ENCODE measurements at regions not wholly inside any gene's neighbourhood (a gene's known extent, or its start where the extent isn't known, plus 50 kb on each side); places are given as distances from the start of the nearest gene placed in this dataset.

- H3K9me3 Mint-ChIP-seq = no peaks in the 10 kb centered on the region
- no peaks in the 10 kb centered on the region for H3K4me1 Mint-ChIP-seq (ENCODE audit: low read depth)
- H3K36me3 Mint-ChIP-seq (ENCODE audit: low read depth) = no peaks in the 10 kb centered on the region
- no peaks in the 10 kb centered on the region for H3K27me3 Mint-ChIP-seq (ENCODE audit: low read depth)
- H3K27ac Mint-ChIP-seq = no peak overlapping the region
- no peak overlapping the region for H3K4me3 Mint-ChIP-seq
These were observed 543.1 kb downstream of the HTR7 start for GRCh38 chr10:90314718-90315117.

DNA sequence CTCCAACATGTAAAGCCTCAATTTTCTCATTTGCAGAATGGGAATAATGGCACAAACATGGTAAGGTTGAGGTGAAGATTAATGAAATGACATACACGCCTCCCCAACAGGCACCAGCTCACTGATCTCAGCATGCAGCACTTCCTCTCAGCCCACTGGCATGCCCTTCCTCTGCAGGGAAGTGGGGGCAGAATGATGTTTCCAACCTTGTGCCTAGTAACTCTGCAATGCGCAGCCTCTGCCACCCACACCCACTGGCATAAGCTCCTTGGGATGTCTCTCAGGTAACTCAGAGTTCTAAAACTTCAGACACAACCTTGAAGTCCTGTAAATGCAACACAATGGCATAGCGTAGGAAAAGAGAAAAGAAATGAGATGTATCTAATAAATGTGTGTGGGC is 540.7 kb downstream of the HTR7 start:
- no peaks in the 10 kb centered on the region for H3K4me1 Mint-ChIP-seq (ENCODE audit: low read depth)
- no peaks in the 10 kb centered on the region for H3K9me3 Mint-ChIP-seq
- no peak overlapping the region for H3K4me3 Mint-ChIP-seq
- no peaks in the 10 kb centered on the region for H3K36me3 Mint-ChIP-seq (ENCODE audit: low read depth)
- no peaks in the 10 kb centered on the region for H3K27me3 Mint-ChIP-seq (ENCODE audit: low read depth)
- no peak overlapping the region for H3K27ac Mint-ChIP-seq

- Mint-ChIP-seq H3K4me1 (ENCODE audit: low read depth) (no peaks in the 10 kb centered on the region), H3K27ac (no peak overlapping the region), H3K4me3 (no peak overlapping the region), H3K9me3 (peaks cover 3% of the 10 kb centered on the region), H3K27me3 (ENCODE audit: low read depth) (no peaks in the 10 kb centered on the region), H3K36me3 (ENCODE audit: low read depth) (no peaks in the 10 kb centered on the region)
These were observed 539.2 kb downstream of the HTR7 start for GRCh38 chr10:90318659-90319058.

DNA sequence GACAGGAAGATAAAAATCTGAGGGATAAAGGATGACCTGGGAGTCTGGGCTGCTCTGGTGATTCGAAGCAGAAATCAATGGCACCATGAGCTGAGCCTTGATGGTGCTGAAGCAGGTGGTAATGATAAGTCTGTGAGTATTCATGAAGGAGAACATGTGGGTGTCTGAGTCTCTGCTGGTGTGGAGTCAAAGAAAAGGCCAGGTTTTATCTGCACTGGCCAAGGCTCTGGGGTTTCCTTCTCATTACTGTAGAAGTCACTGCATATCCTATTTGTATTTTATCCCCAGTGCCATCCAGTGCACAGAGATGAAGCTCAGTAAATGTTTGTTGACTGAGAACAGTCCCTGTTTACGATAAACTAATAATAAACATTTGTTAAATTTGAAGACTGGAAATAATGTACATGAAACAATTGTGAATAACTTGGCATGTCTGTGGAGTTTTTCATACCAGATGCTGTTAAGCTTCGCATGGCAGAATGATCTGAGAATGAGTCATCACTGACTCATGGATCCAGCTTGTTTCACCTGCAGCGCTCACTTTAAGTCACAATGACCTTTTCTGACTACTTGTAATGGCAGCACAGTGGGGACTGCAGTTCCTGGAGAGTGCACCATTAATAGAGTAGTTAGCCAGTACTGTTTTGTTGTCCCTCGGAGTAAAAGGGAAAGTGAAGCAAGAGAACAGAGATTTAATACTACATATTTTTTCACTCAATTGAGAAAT is 538.5 kb downstream of the HTR7 start:
- no peak overlapping the region for H3K4me3 Mint-ChIP-seq
- peaks cover 3% of the 10 kb centered on the region for H3K9me3 Mint-ChIP-seq
- H3K4me1 Mint-ChIP-seq (ENCODE audit: low read depth) = no peaks in the 10 kb centered on the region
- H3K27ac Mint-ChIP-seq = no peak overlapping the region
- H3K27me3 Mint-ChIP-seq (ENCODE audit: low read depth) = no peaks in the 10 kb centered on the region
- no peaks in the 10 kb centered on the region for H3K36me3 Mint-ChIP-seq (ENCODE audit: low read depth)

DNA sequence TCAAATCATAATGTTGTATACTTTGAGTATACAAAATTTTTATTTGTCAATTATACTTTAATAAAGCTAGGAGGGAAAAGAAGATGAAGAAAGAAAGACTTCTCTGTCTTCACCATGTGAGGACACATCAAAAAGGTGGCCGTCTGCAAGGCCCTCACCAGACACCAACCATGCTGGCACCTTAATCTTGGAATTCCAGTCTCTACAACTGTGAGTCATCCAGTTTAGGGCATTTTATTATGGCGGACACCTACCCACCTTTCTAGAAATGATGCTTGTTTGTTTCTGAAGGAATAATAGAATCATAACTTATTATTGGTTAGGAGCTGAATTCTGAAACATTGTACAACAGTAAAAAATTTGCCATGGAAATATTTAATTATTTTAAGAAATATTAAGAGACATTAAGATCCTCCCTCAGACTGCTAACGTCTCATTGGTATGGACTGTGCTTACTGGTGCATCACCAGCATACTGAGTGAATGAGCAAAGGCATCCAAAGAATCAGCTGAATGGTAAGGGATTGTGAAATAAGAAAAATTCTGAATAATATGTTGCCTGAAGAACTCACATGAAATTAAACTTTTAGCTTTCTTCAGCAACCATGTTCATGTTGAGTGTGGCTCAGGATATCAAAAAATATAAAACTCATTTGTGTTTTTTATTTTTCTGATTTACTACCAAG is 536.6 kb downstream of the HTR7 start:
- no peak overlapping the region for H3K27ac Mint-ChIP-seq
- H3K4me3 Mint-ChIP-seq = no peak overlapping the region
- H3K9me3 Mint-ChIP-seq = peaks cover 3% of the 10 kb centered on the region
- no peaks in the 10 kb centered on the region for H3K27me3 Mint-ChIP-seq (ENCODE audit: low read depth)
- no peaks in the 10 kb centered on the region for H3K4me1 Mint-ChIP-seq (ENCODE audit: low read depth)
- no peaks in the 10 kb centered on the region for H3K36me3 Mint-ChIP-seq (ENCODE audit: low read depth)

DNA sequence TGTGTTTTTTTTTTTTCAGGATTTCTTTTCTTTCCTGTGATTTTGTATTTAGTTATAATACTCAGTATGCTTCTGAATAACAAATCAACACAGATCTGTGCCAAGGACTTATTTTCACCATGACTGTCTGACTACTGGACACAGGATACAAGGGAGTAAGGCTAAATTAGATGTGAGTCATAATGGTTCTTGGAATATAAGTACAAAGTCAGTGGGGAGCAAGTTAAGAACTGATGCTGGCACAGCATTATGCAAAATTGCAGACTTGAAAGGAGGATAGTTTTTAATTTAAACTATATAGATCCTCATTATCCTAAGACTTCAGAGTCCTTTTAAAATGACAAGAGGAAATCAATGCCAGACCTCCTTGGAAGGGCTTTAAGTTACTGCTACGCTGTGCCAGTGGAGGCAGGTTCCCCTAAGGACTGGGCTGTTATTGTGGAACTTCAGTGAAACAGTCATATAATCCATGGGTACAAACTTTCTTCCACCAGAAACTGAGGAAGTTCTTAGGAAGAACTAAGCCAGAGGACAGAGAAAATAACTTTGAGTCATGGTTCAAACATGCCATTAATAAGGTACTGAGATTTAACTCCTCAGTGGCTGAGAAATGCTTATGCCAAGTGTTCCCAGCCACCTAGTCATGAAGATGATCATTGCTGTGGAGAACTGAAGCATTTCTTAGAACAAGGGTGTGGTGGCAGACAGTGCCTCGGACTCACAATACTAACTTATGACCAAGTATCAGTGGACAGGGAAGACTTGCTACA is 531.2 kb downstream of the HTR7 start:
- Mint-ChIP-seq H3K9me3 (peaks cover 3% of the 10 kb centered on the region), H3K4me1 (ENCODE audit: low read depth) (no peaks in the 10 kb centered on the region), H3K4me3 (no peak overlapping the region), H3K27me3 (ENCODE audit: low read depth) (no peaks in the 10 kb centered on the region), H3K27ac (no peak overlapping the region), H3K36me3 (ENCODE audit: low read depth) (no peaks in the 10 kb centered on the region)

- Mint-ChIP-seq H3K36me3 (ENCODE audit: low read depth) (no peaks in the 10 kb centered on the region), H3K9me3 (no peaks in the 10 kb centered on the region), H3K27me3 (ENCODE audit: low read depth) (no peaks in the 10 kb centered on the region), H3K4me3 (no peak overlapping the region), H3K4me1 (ENCODE audit: low read depth) (no peaks in the 10 kb centered on the region), H3K27ac (no peak overlapping the region)
These were observed 530.2 kb downstream of the HTR7 start for GRCh38 chr10:90327611-90328010.

DNA sequence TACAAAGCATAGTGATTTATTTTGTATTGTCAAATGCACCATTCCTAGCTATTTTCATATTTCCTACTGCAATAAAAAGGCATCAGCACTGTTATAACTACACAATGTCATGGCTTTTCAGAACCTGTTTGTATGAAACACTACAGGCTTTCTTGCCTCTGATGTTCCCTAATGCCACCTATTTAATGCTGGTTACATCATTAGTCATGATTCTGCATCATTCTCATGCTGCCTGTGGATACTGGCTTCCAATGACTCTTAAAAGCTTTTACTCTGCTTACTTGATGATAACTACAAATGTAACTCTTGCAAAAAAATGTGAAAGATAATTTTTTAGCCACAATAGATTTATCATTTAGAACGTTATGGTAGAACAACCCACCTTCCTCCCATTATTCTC is 529.4 kb downstream of the HTR7 start:
- Mint-ChIP-seq H3K9me3 (no peaks in the 10 kb centered on the region), H3K4me3 (no peak overlapping the region), H3K36me3 (ENCODE audit: low read depth) (no peaks in the 10 kb centered on the region), H3K4me1 (ENCODE audit: low read depth) (no peaks in the 10 kb centered on the region), H3K27ac (no peak overlapping the region), H3K27me3 (ENCODE audit: low read depth) (no peaks in the 10 kb centered on the region)

DNA sequence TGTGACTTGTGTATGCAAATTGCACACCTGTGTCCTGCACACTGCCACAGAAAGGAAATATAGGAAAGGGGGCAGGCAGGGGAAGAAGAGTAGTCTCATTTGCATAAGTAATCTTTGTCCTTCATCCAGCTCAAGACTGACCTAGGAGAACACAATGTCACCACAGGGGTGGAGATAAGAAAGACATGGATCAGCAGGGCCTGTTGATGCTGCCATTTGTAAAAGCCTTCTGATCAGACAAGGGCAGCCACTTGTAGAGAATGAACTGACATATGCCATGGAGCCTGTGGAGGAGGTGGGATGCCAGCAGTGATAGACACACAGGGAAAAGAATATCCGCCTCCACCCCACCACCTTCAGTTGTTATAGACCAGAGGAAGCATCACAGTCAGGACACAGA is 528.9 kb downstream of the HTR7 start:
- no peaks in the 10 kb centered on the region for H3K36me3 Mint-ChIP-seq (ENCODE audit: low read depth)
- no peak overlapping the region for H3K27ac Mint-ChIP-seq
- H3K9me3 Mint-ChIP-seq = no peaks in the 10 kb centered on the region
- no peaks in the 10 kb centered on the region for H3K4me1 Mint-ChIP-seq (ENCODE audit: low read depth)
- no peak overlapping the region for H3K4me3 Mint-ChIP-seq
- H3K27me3 Mint-ChIP-seq (ENCODE audit: low read depth) = no peaks in the 10 kb centered on the region

GRCh38 chr10:90337316-90337715 is 520.5 kb downstream of the HTR7 start:
- Mint-ChIP-seq H3K4me1 (ENCODE audit: low read depth) (no peaks in the 10 kb centered on the region), H3K27ac (no peak overlapping the region), H3K27me3 (ENCODE audit: low read depth) (no peaks in the 10 kb centered on the region), H3K36me3 (ENCODE audit: low read depth) (no peaks in the 10 kb centered on the region), H3K9me3 (no peaks in the 10 kb centered on the region), H3K4me3 (no peak overlapping the region)

DNA sequence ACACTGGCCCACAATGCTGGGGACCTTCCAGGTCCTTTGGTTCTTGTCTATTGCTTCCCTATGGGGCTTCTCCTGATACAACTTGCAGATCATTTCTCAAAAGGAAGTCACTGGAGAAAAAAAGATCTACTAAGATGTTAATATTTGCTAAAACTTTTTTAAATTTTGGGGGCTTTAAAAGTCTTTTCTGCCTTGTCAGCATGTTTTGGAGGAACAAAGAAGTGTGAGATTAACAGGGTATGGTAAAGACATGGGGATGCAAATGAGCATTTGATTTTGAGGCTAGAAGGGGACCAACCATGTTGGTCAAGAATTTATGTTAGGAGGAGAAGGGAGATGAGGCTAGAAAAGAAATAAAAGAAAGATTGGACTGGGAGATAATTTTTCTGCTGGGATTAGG is 515.4 kb downstream of the HTR7 start:
- H3K4me3 Mint-ChIP-seq = no peak overlapping the region
- no peaks in the 10 kb centered on the region for H3K27me3 Mint-ChIP-seq (ENCODE audit: low read depth)
- no peak overlapping the region for H3K27ac Mint-ChIP-seq
- H3K9me3 Mint-ChIP-seq = no peaks in the 10 kb centered on the region
- H3K4me1 Mint-ChIP-seq (ENCODE audit: low read depth) = no peaks in the 10 kb centered on the region
- no peaks in the 10 kb centered on the region for H3K36me3 Mint-ChIP-seq (ENCODE audit: low read depth)

DNA sequence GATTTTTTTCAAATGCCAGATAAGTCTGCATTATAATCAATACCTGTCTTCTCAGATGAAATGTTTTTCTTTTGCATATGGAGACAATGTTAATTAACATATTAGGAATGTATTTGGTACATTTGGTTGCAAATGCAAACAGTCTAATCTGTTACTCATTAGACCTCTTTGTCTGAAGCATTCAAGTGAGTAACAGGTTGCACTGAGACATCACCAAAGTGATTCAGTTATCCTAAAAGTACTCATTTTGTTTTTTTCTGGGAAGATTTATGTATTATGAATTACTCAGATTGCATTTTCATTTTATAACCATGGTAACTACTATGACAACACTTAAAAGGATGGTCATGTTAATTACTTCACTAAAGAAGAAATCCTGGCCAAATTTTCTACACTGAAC is 513.6 kb downstream of the HTR7 start:
- Mint-ChIP-seq H3K9me3 (no peaks in the 10 kb centered on the region), H3K36me3 (ENCODE audit: low read depth) (no peaks in the 10 kb centered on the region), H3K4me3 (no peak overlapping the region), H3K27ac (no peak overlapping the region), H3K27me3 (ENCODE audit: low read depth) (no peaks in the 10 kb centered on the region), H3K4me1 (ENCODE audit: low read depth) (no peaks in the 10 kb centered on the region)

DNA sequence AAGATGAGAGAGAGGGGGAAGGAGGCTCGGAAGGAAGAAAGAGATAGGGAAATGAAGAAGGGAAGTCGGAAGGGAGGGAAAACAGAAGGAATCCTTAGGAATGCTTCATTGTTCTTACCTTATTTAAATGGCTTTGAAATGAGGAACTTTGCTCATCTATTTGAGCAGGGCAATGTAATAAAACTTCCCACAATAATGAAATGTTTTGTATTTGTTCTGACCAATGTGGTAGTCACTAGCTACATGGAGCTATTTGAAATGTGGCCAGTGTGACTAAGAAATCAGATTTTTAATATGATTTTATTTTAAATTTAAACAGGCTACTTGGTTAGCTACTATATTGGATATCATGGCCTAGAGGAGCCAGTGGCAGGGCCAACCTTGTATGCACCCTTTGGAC is 510.6 kb downstream of the HTR7 start:
- no peaks in the 10 kb centered on the region for H3K36me3 Mint-ChIP-seq (ENCODE audit: low read depth)
- H3K9me3 Mint-ChIP-seq = no peaks in the 10 kb centered on the region
- no peak overlapping the region for H3K4me3 Mint-ChIP-seq
- no peaks in the 10 kb centered on the region for H3K27me3 Mint-ChIP-seq (ENCODE audit: low read depth)
- H3K4me1 Mint-ChIP-seq (ENCODE audit: low read depth) = no peaks in the 10 kb centered on the region
- H3K27ac Mint-ChIP-seq = no peak overlapping the region

DNA sequence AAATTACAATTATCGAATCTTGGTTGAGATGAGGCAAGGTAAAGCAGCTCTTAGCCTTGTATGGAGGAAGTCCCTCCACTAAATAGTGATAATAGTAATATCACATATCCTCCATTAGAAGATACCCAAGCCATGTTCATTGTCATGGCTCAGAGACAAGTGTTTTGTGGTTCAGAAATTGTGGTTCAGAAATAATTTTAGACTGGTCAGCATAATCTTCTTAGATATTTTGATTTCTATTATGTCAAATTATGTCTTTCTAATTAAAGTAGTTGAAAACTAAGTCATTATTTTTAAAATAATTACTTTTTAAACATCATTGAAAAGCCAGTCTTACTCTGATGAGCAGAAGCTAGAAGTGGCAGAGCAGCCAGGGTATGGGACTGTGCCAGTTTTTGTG is 507.7 kb downstream of the HTR7 start:
- Mint-ChIP-seq H3K27me3 (ENCODE audit: low read depth) (no peaks in the 10 kb centered on the region), H3K4me1 (ENCODE audit: low read depth) (no peaks in the 10 kb centered on the region), H3K9me3 (no peaks in the 10 kb centered on the region), H3K27ac (no peak overlapping the region), H3K36me3 (ENCODE audit: low read depth) (no peaks in the 10 kb centered on the region), H3K4me3 (no peak overlapping the region)

DNA sequence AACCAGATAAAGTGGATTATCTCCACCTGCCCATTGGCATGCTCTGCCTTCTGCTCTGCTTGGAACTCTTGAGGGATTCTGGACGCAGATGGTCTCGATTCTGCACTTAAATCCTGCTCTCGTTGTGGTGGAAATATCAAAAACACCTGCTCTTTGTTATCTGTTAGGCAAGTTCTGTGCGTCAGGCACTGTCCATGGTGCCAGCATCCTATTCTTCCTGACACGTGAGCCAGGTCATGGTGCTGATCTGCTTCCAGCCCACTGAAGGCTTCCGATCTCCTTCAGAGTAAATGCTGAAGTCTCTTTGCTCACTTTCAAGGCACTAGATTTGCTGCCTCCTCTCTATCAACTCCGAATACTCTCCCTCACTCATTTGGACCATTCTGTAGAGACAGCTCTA is 505.6 kb downstream of the HTR7 start:
- no peaks in the 10 kb centered on the region for H3K27me3 Mint-ChIP-seq (ENCODE audit: low read depth)
- no peak overlapping the region for H3K4me3 Mint-ChIP-seq
- no peaks in the 10 kb centered on the region for H3K9me3 Mint-ChIP-seq
- no peak overlapping the region for H3K27ac Mint-ChIP-seq
- no peaks in the 10 kb centered on the region for H3K36me3 Mint-ChIP-seq (ENCODE audit: low read depth)
- H3K4me1 Mint-ChIP-seq (ENCODE audit: low read depth) = no peaks in the 10 kb centered on the region
